ENCODE measurements at regions not wholly inside any gene's neighbourhood (a gene's known extent, or its start where the extent isn't known, plus 50 kb on each side); places are given as distances from the start of the nearest gene placed in this dataset.
A peak's percentile ranks its signal among the peaks of the same experiment; 100 is the strongest.

GRCh38 chr2:18833941-18834340 lies 244.6 kb upstream of the NT5C1B start:
- dilution Hi-C loops (cut with HindIII; ENCODE audit: low sequenced_read_pairs, unreplicated experiment), result no loop called here
- no peak overlapping the region for H3K4me2 ChIP-seq (ENCODE audit: low read depth, low read length)

More at GRCh38 chr2:18833941-18834340, 244.6 kb upstream of the NT5C1B start:
- BruUV-seq (replicated peaks), result no TSS peak
- ATAC-seq (ENCODE audit: low read depth), result no peak
- H2AK5ac ChIP-seq (ENCODE audit: low read depth, low read length), result 0 out of 2 replicates have a peak overlapping the region, but pooled peaks have one; percentile 3
- no peak overlapping the region for H2AFZ ChIP-seq (replicated peaks; ENCODE audit: low read length, poor library complexity)
- H2BK20ac ChIP-seq (ENCODE audit: low read depth, low read length), result no peak overlapping the region
- WGBS, 2 experiments (ENCODE audit: extremely low coverage in 2 of 2, insufficient read length in 1 of 2), result no CpG with 5 or more reads among the region's 2 CpGs
- no peak overlapping the region for H2BK5ac ChIP-seq (ENCODE audit: low read depth, low read length, poor library complexity, severe bottlenecking)
- no peak overlapping the region for H3K18ac ChIP-seq (ENCODE audit: low read depth, low read length)
- in situ Hi-C loops (cut with MboI; ENCODE audit: low sequenced_read_pairs), result no loop called here
- no peak overlapping the region for H4K91ac ChIP-seq (ENCODE audit: insufficient read depth, low read depth, low read length)
- H3K27ac ChIP-seq (ENCODE audit: insufficient read depth, low read length), result no peak overlapping the region
- H3K27me3 ChIP-seq (ENCODE audit: control insufficient read depth, insufficient read depth, low read length), result no peaks in the 10 kb centered on the region
- no peak overlapping the region for H3K56ac ChIP-seq (ENCODE audit: extremely low read depth, insufficient read depth, low read length)
- no peak overlapping the region for H2AK9ac ChIP-seq (replicated peaks; ENCODE audit: low read depth, low read length, poor library complexity)
- H3K4ac ChIP-seq (ENCODE audit: low read depth, low read length), result 0 out of 2 replicates have a peak overlapping the region, but pooled peaks have one; percentile 3
- H3K4me1 ChIP-seq (ENCODE audit: control insufficient read depth, insufficient read depth, low read length), result peaks cover 4% of the 10 kb centered on the region; the same call in 1 of the 2 replicates
- H2BK15ac ChIP-seq (ENCODE audit: low read depth, low read length), result no peak overlapping the region
- 0 out of 2 replicates have a peak overlapping the region, but pooled peaks have one; percentile 2 for H3K14ac ChIP-seq (replicated peaks; ENCODE audit: low read depth, low read length)
- no peak for TF ChIP-seq RFX5 (IDR thresholded peaks at IDR 0.05; ENCODE audit: low read depth, low read length)
- TF ChIP-seq POLR2A (IDR thresholded peaks at IDR 0.05; ENCODE audit: low read depth, low read length), result no peak
- no peak for TF ChIP-seq NFE2L2 (IDR thresholded peaks at IDR 0.05; ENCODE audit: low read depth, low read length)
- no peak for TF ChIP-seq CHD1 (IDR thresholded peaks at IDR 0.05; ENCODE audit: low read depth, low read length)
- TF ChIP-seq CEBPB (IDR thresholded peaks at IDR 0.05; ENCODE audit: low read depth, low read length), result no peak
- TF ChIP-seq, protein P1, sequence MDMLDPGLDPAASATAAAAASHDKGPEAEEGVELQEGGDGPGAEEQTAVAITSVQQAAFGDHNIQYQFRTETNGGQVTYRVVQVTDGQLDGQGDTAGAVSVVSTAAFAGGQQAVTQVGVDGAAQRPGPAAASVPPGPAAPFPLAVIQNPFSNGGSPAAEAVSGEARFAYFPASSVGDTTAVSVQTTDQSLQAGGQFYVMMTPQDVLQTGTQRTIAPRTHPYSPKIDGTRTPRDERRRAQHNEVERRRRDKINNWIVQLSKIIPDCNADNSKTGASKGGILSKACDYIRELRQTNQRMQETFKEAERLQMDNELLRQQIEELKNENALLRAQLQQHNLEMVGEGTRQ (IDR thresholded peaks at IDR 0.05; ENCODE audit: low read depth, low read length), result no peak
- TF ChIP-seq FOS (IDR thresholded peaks at IDR 0.05; ENCODE audit: low read depth, low read length), result no peak
- TF ChIP-seq, protein P2, sequence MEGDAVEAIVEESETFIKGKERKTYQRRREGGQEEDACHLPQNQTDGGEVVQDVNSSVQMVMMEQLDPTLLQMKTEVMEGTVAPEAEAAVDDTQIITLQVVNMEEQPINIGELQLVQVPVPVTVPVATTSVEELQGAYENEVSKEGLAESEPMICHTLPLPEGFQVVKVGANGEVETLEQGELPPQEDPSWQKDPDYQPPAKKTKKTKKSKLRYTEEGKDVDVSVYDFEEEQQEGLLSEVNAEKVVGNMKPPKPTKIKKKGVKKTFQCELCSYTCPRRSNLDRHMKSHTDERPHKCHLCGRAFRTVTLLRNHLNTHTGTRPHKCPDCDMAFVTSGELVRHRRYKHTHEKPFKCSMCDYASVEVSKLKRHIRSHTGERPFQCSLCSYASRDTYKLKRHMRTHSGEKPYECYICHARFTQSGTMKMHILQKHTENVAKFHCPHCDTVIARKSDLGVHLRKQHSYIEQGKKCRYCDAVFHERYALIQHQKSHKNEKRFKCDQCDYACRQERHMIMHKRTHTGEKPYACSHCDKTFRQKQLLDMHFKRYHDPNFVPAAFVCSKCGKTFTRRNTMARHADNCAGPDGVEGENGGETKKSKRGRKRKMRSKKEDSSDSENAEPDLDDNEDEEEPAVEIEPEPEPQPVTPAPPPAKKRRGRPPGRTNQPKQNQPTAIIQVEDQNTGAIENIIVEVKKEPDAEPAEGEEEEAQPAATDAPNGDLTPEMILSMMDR (conservative IDR thresholded peaks at IDR 0.05; ENCODE audit: low read depth, low read length), result no peak
- H3K9me1 ChIP-seq (ENCODE audit: insufficient read depth, low read length), result 0 out of 2 replicates have a peak, but pooled peaks cover 3% of the 10 kb centered on the region
- H4K20me1 ChIP-seq (ENCODE audit: insufficient read depth, low read length), result no peaks in the 10 kb centered on the region
- no peak overlapping the region; the same call in 1 of the 2 replicates for H4K5ac ChIP-seq (ENCODE audit: low read depth, low read length)
- no peak overlapping the region for H2BK120ac ChIP-seq (ENCODE audit: low read depth, low read length)
- DNase-seq, result no peak
- no peaks in the 10 kb centered on the region for H3K36me3 ChIP-seq (ENCODE audit: control insufficient read depth, insufficient read depth, low read length)
- H3K79me1 ChIP-seq (ENCODE audit: low read depth in 1 of 2, low read length in 2 of 2), result no peaks in the 10 kb centered on the region
- peak overlapping the region; percentile 63; the same call in 1 of the 2 replicates for H3K23ac ChIP-seq (ENCODE audit: low read depth, low read length)
- H3K9ac ChIP-seq (ENCODE audit: low read depth, low read length), result no peak overlapping the region
- H3K4me3 ChIP-seq (ENCODE audit: insufficient read depth, low read depth, low read length), result no peak overlapping the region
- no peak overlapping the region for H4K8ac ChIP-seq (ENCODE audit: low read depth in 2 of 2, low read length in 2 of 2)
- ChIA-PET CTCF (interaction anchor here (0.9 to 1.1 kb wide), 2 partner anchors 21 to 226 kb away, joined by 3 read pairs; no protein-coding TSS in a partner anchor), POLR2A (ENCODE audit: unreplicated experiment) (no interaction called here)
- intact Hi-C loops (cut with micrococcal nuclease), result no loop called here
- no peaks in the 10 kb centered on the region for H3K9me3 ChIP-seq (ENCODE audit: control insufficient read depth, insufficient read depth, low read length)

Measured in IMR-90 (cell line).